A549 (cell line): ENCODE measurements at regions not wholly inside any gene's neighbourhood (a gene's known extent, or its start where the extent isn't known, plus 50 kb on each side); places are given as distances from the start of the nearest gene placed in this dataset.

Experiments
- ATAC-seq, 2 experiments: fragments of 200-7000 bp in 1 of 2; fragments of >200 bp in 1 of 2; cut with Nextera tagmentation in 1 of 2; cut with Tn5 transposase in 1 of 2; 3 replicates each; pipeline versions ENCODE4 v1.8.0 to v1.9.1; 2018 to 2020; ENCODE audit warnings: mild to moderate bottlenecking in 1 of 2, moderate library complexity in 1 of 2
- CTCF ChIA-PET: fragments of 300-600 bp; sonication (Branson Sonifier 250); formaldehyde crosslinking; extraction: SDS; loops from one replicate; lab custom pipeline; 2021; ENCODE audit warnings: antibody characterized with exemption, inconsistent platforms; lab: Yijun Ruan, JAX
- POLR2A ChIA-PET: fragments of 350-600 bp; formaldehyde crosslinking; extraction: SDS; loops from one replicate; lab custom pipeline; 2021; ENCODE audit warnings: antibody characterized with exemption, inconsistent platforms; lab: Yijun Ruan, JAX
- DNase-seq, 2 experiments: peaks; one replicate each; pipeline versions ENCODE4 v3.0.0 to v3.0.0-alpha.2; 2011 to 2016; ENCODE audit warnings: low read depth in 1 of 2, low spot score in 1 of 2
- FAIRE-seq: peaks from 2 replicates; lab custom pipeline; 2011; peaks lifted over from hg19 to GRCh38; lab: Jason Lieb, UNC
- H3K27ac ChIP-seq, 2 experiments: fragments of >200 bp; sonication (Bioruptor Twin); formaldehyde crosslinking; 3 replicates each; pipeline ENCODE4 v1.5.1; 2016 to 2017
- H3K4me1 ChIP-seq: fragments of >200 bp; sonication (Bioruptor Twin); formaldehyde crosslinking; 3 replicates; pipeline ENCODE4 v1.6.1; 2016
- H3K4me2 ChIP-seq: fragments of >200 bp; sonication (Bioruptor Twin); formaldehyde crosslinking; 3 replicates; pipeline ENCODE4 v1.6.1; 2016
- H3K4me3 ChIP-seq: fragments of >200 bp; sonication (Bioruptor Twin); formaldehyde crosslinking; 3 replicates; pipeline ENCODE4 v1.5.1; 2016
- H3K9me3 ChIP-seq: fragments of >200 bp; sonication (Bioruptor Twin); formaldehyde crosslinking; 3 replicates; pipeline ENCODE4 v1.6.1; 2016
- BCL3 ChIP-seq: fragments of >200 bp; sonication (Bioruptor Twin); formaldehyde crosslinking; IDR thresholded peaks from 3 replicates; pipeline ENCODE4 v1.6.1; 2016
- CBX2 ChIP-seq: fragments of 200-600 bp; sonication (generic); IDR thresholded peaks from 2 replicates; pipeline ENCODE4 v1.6.1; 2016; ENCODE audit warnings: low read depth, mild to moderate bottlenecking, borderline replicate concordance
- CHD2 ChIP-seq: fragments of 150-350 bp; IDR thresholded peaks from 2 replicates; pipeline ENCODE4 v1.6.1; 2014; ENCODE audit warnings: low read length; ENCODE audit not compliant: partially characterized antibody
- CHD4 ChIP-seq: fragments of 200-600 bp; sonication (generic); IDR thresholded peaks from 2 replicates; pipeline ENCODE4 v1.6.1; 2016; ENCODE audit warnings: antibody characterized with exemption, mild to moderate bottlenecking, borderline replicate concordance
- EHF ChIP-seq: fragments of 250-450 bp; sonication (Bioruptor Pico); IDR thresholded peaks from 2 replicates; pipeline ENCODE4 v1.5.0; 2020; ENCODE audit warnings: mild to moderate bottlenecking
- EP300 ChIP-seq, 2 experiments: fragments of >200 bp; sonication (Bioruptor Twin); formaldehyde crosslinking; IDR thresholded peaks; 2 replicates in 1 of 2; 3 replicates in 1 of 2; pipeline ENCODE4 v1.6.1; 2016 to 2017
- ESRRA ChIP-seq: fragments of 150-350 bp; IDR thresholded peaks from 2 replicates; pipeline ENCODE4 v1.6.1; 2014; ENCODE audit warnings: mild to moderate bottlenecking, low read length, borderline replicate concordance
- FOSB ChIP-seq: fragments of 250-450 bp; sonication (Bioruptor Pico); IDR thresholded peaks from 2 replicates; pipeline ENCODE4 v1.5.0; 2020; ENCODE audit warnings: mild to moderate bottlenecking, moderate library complexity
- GATA3 ChIP-seq: IDR thresholded peaks from 2 replicates; pipeline ENCODE4 v1.6.1; 2012; ENCODE audit warnings: borderline replicate concordance
- JUN ChIP-seq, 2 experiments: fragments of >200 bp; sonication (Bioruptor Twin); formaldehyde crosslinking; IDR thresholded peaks; 2 replicates in 1 of 2; 3 replicates in 1 of 2; pipeline ENCODE4 v1.6.1; 2016 to 2017
- KDM5A ChIP-seq: fragments of 200-600 bp; sonication (generic); IDR thresholded peaks from 2 replicates; pipeline ENCODE4 v1.6.1; 2016; ENCODE audit warnings: antibody characterized with exemption, mild to moderate bottlenecking
- MAFK ChIP-seq: fragments of 450-650 bp; IDR thresholded peaks from 2 replicates; pipeline ENCODE4 v1.6.1; 2014; ENCODE audit not compliant: partially characterized antibody
- MAX ChIP-seq: IDR thresholded peaks from 2 replicates; pipeline ENCODE4 v1.6.1; 2012
- MYC ChIP-seq: IDR thresholded peaks from 2 replicates; pipeline ENCODE4 v1.6.1; 2012; ENCODE audit warnings: mild to moderate bottlenecking, inconsistent platforms, low read length, improper control_type of control experiment, borderline replicate concordance
- NPAS2 ChIP-seq: fragments of 250-450 bp; sonication (Bioruptor Pico); IDR thresholded peaks from 2 replicates; pipeline ENCODE4 v1.8.0; 2022; ENCODE audit warnings: mild to moderate bottlenecking, moderate library complexity, borderline replicate concordance
- PBX3 ChIP-seq: IDR thresholded peaks from 2 replicates; pipeline ENCODE4 v1.6.1; 2012
- RAD21 ChIP-seq, 2 experiments: fragments of >200 bp in 1 of 2; sonication (Bioruptor Twin) in 1 of 2; formaldehyde crosslinking in 1 of 2; IDR thresholded peaks in 1 of 2; conservative IDR thresholded peaks in 1 of 2; 2 replicates in 1 of 2; 3 replicates in 1 of 2; pipeline ENCODE4 v1.6.1; 2012 to 2018; ENCODE audit warnings: inconsistent platforms in 1 of 2
- RARB ChIP-seq: fragments of 250-450 bp; sonication (Bioruptor Pico); IDR thresholded peaks from 2 replicates; pipeline ENCODE4 v1.8.0; 2021; ENCODE audit warnings: mild to moderate bottlenecking, moderate library complexity
- RFX5 ChIP-seq: fragments of 450-650 bp; IDR thresholded peaks from 2 replicates; pipeline ENCODE4 v1.7.1; 2014; ENCODE audit warnings: antibody characterized with exemption, mild to moderate bottlenecking, moderate library complexity
- SREBF2 ChIP-seq: fragments of 450-650 bp; IDR thresholded peaks from 2 replicates; pipeline ENCODE4 v1.6.1; 2014; ENCODE audit warnings: mild to moderate bottlenecking, moderate library complexity
- ZC3H11A ChIP-seq: fragments of 450-650 bp; IDR thresholded peaks from 2 replicates; pipeline ENCODE4 v1.6.1; 2014; ENCODE audit warnings: antibody characterized with exemption, mild to moderate bottlenecking
- ZNF302 ChIP-seq: fragments of 250-450 bp; sonication (Bioruptor Pico); IDR thresholded peaks from 2 replicates; pipeline ENCODE4 v1.9.0; 2021; ENCODE audit warnings: inconsistent platforms, mild to moderate bottlenecking, moderate library complexity
- ZSCAN20 ChIP-seq: fragments of 250-450 bp; sonication (Bioruptor Pico); IDR thresholded peaks from 2 replicates; pipeline ENCODE4 v1.8.0; 2022; ENCODE audit warnings: mild to moderate bottlenecking, moderate library complexity
- WGBS: methylation state at CpG from one replicate; pipeline ENCODE4 v1.1.6; 2017; ENCODE audit errors: missing lambda C conversion rate; 5-methylcytosine and 5-hydroxymethylcytosine counted together
- TF ChIP-seq, protein P1 (sequence below): IDR thresholded peaks from 2 replicates; pipeline ENCODE4 v1.6.1; 2012; ENCODE audit warnings: low read depth, borderline replicate concordance

GRCh38 chr6:74505391-74505790 is 700.5 kb downstream of the COL12A1 start:
- 10% methylated on average over 1 of the region's 1 CpG for WGBS
- no peak overlapping the region for H3K4me2 ChIP-seq
- peaks cover 20% of the 10 kb centered on the region; the same call in 2 of the 3 replicates for H3K9me3 ChIP-seq
- FAIRE-seq, result no peak
- ATAC-seq, result no peak
- no peak for DNase-seq
- ChIA-PET CTCF (no interaction called here), POLR2A (no interaction called here)
- no peaks in the 10 kb centered on the region for H3K4me1 ChIP-seq
- TF ChIP-seq ESRRA (no peak), CHD4 (no peak)
- H3K4me3 ChIP-seq, result no peak overlapping the region
- H3K27ac ChIP-seq, result no peak overlapping the region

DNA sequence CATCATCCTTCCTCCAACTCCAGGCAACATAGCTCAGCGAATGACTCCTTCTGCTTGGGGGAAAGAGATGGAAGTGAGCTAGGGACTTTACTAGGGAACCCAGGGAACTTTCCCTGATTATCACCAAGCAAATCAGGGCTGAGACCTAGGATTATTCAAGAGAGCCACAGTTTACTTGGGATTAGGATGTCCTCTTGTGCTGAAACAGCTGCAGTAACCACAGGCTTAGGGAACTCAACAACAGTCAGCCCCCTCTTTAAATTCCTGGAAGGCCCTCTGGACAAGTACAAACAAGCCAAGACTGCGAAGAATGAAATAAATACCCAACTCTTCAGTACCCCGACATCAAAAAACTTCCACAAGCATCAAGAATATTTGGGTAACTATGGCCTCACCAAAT is 700.9 kb downstream of the COL12A1 start:
- H3K4me2 ChIP-seq, result no peak overlapping the region
- no peak overlapping the region for H3K27ac ChIP-seq
- no peak for TF ChIP-seq EHF (CRISPR knock-in tag)
- no peak for TF ChIP-seq MYC
- TF ChIP-seq ZSCAN20 (CRISPR knock-in tag), result no peak
- TF ChIP-seq ZNF302 (CRISPR knock-in tag), result no peak
- no peak for TF ChIP-seq CBX2
- no peak for TF ChIP-seq CHD2
- TF ChIP-seq PBX3, result no peak
- no peak for TF ChIP-seq EP300 (IDR thresholded peaks at IDR 0.05)
- TF ChIP-seq MAX, result no peak
- TF ChIP-seq BCL3, result no peak
- TF ChIP-seq FOSB (CRISPR knock-in tag), result no peak
- TF ChIP-seq RARB (CRISPR knock-in tag), result no peak
- TF ChIP-seq MAFK, result no peak
- TF ChIP-seq RAD21 (conservative IDR thresholded peaks at IDR 0.05 in 1 of 2, IDR thresholded peaks at IDR 0.05 in 1 of 2), result no peak
- no peak for TF ChIP-seq NPAS2 (CRISPR knock-in tag)
- no peak for TF ChIP-seq ESRRA
- TF ChIP-seq RFX5, result no peak
- no peak for TF ChIP-seq KDM5A
- no peak for TF ChIP-seq SREBF2
- no peak for TF ChIP-seq ZC3H11A
- no peak for DNase-seq
- H3K4me3 ChIP-seq, result no peak overlapping the region
- H3K4me1 ChIP-seq, result no peaks in the 10 kb centered on the region
- H3K9me3 ChIP-seq, result peaks cover 17% of the 10 kb centered on the region; the same call in 2 of the 3 replicates
- ATAC-seq, result no peak
- FAIRE-seq, result no peak
- 47% methylated on average over 3 of the region's 3 CpGs for WGBS
- CTCF ChIA-PET, result no interaction called here
- POLR2A ChIA-PET, result no interaction called here

- no peak overlapping the region for H3K4me2 ChIP-seq
- no peaks in the 10 kb centered on the region for H3K9me3 ChIP-seq
- ATAC-seq (no peak), FAIRE-seq (no peak), DNase-seq (no peak)
- TF ChIP-seq FOSB (CRISPR knock-in tag) (no peak), RFX5 (no peak), GATA3 (no peak), JUN (IDR thresholded peaks at IDR 0.05) (no peak), ZC3H11A (no peak)
- TF ChIP-seq, protein P1, sequence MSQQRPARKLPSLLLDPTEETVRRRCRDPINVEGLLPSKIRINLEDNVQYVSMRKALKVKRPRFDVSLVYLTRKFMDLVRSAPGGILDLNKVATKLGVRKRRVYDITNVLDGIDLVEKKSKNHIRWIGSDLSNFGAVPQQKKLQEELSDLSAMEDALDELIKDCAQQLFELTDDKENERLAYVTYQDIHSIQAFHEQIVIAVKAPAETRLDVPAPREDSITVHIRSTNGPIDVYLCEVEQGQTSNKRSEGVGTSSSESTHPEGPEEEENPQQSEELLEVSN, result no peak
- no peak overlapping the region for H3K27ac ChIP-seq
- CTCF ChIA-PET, result no interaction called here
- POLR2A ChIA-PET, result no interaction called here
- no peaks in the 10 kb centered on the region for H3K4me1 ChIP-seq
- H3K4me3 ChIP-seq, result no peak overlapping the region
- WGBS, result 54% methylated on average over 1 of the region's 1 CpG
Measured at GRCh38 chr6:74492587-74492986, 713.3 kb downstream of the COL12A1 start.
